ENCODE measurements at regions not wholly inside any gene's neighbourhood (a gene's known extent, or its start where the extent isn't known, plus 50 kb on each side); places are given as distances from the start of the nearest gene placed in this dataset.

- TF ChIP-seq, protein P1, sequence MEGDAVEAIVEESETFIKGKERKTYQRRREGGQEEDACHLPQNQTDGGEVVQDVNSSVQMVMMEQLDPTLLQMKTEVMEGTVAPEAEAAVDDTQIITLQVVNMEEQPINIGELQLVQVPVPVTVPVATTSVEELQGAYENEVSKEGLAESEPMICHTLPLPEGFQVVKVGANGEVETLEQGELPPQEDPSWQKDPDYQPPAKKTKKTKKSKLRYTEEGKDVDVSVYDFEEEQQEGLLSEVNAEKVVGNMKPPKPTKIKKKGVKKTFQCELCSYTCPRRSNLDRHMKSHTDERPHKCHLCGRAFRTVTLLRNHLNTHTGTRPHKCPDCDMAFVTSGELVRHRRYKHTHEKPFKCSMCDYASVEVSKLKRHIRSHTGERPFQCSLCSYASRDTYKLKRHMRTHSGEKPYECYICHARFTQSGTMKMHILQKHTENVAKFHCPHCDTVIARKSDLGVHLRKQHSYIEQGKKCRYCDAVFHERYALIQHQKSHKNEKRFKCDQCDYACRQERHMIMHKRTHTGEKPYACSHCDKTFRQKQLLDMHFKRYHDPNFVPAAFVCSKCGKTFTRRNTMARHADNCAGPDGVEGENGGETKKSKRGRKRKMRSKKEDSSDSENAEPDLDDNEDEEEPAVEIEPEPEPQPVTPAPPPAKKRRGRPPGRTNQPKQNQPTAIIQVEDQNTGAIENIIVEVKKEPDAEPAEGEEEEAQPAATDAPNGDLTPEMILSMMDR (IDR thresholded peaks at IDR 0.05; ENCODE audit: extremely low read depth in 1 of 2, insufficient read depth in 1 of 2, low read depth in 1 of 2, low read length in 2 of 2): no peak
- TF ChIP-seq POLR2AphosphoS5 (IDR thresholded peaks at IDR 0.05; ENCODE audit: insufficient read depth, low read depth, low read length) (no peak), EZH2 (IDR thresholded peaks at IDR 0.05; ENCODE audit: borderline replicate concordance, low read depth, low read length, severe bottlenecking) (no peak), POLR2A (IDR thresholded peaks at IDR 0.05; ENCODE audit: low read depth, low read length) (no peak)
Observed at GRCh38 chr4:20627866-20628265, 72.4 kb upstream of the PACRGL start.

Measured in endothelial cell of umbilical vein (primary cell).